DMS 273 (cell line): ENCODE measurements at regions not wholly inside any gene's neighbourhood (a gene's known extent, or its start where the extent isn't known, plus 50 kb on each side); places are given as distances from the start of the nearest gene placed in this dataset.

Experiments
- DNase-seq: peaks from one replicate; lab custom pipeline; 2025; ENCODE audit not compliant: unreplicated experiment; lab: John Stamatoyannopoulos, UW

GRCh38 chr9:80437825-80438224, 866.1 kb downstream of the TLE4 start:
- DNase-seq: peak; percentile 79

- peak; percentile 75 for DNase-seq
Measured at GRCh38 chr9:80437091-80437640, 865.4 kb downstream of the TLE4 start.

GRCh38 chr9:80435591-80435990, 863.8 kb downstream of the TLE4 start:
- DNase-seq: peak; percentile 27

- DNase-seq: no peak
Measured at GRCh38 chr9:80426992-80427391, 855.2 kb downstream of the TLE4 start.

GRCh38 chr9:80417211-80417773, 845.5 kb downstream of the TLE4 start:
- DNase-seq: no peak

GRCh38 chr9:80410106-80410505, 838.3 kb downstream of the TLE4 start:
- no peak for DNase-seq

GRCh38 chr9:80407220-80407619, 835.5 kb downstream of the TLE4 start:
- DNase-seq: no peak

- DNase-seq: no peak
Measured at GRCh38 chr9:80401243-80401642, 829.5 kb downstream of the TLE4 start.

GRCh38 chr9:80400624-80401230, 829.0 kb downstream of the TLE4 start:
- no peak for DNase-seq

GRCh38 chr9:80399606-80400005, 827.8 kb downstream of the TLE4 start:
- no peak for DNase-seq

GRCh38 chr9:80387828-80388227, 816.1 kb downstream of the TLE4 start:
- DNase-seq: no peak

GRCh38 chr9:80385246-80385645, 813.5 kb downstream of the TLE4 start:
- no peak for DNase-seq

- DNase-seq: no peak
Measured at GRCh38 chr9:80383331-80383730, 811.6 kb downstream of the TLE4 start.

- no peak for DNase-seq
Measured at GRCh38 chr9:80382211-80382891, 810.6 kb downstream of the TLE4 start.

GRCh38 chr9:80380301-80380700, 808.5 kb downstream of the TLE4 start:
- DNase-seq: no peak

- DNase-seq: no peak
Measured at GRCh38 chr9:80378669-80379293, 807.0 kb downstream of the TLE4 start.

GRCh38 chr9:80376180-80376579, 804.4 kb downstream of the TLE4 start:
- no peak for DNase-seq

GRCh38 chr9:80375477-80375876, 803.7 kb downstream of the TLE4 start:
- DNase-seq: peak; percentile 14

- no peak for DNase-seq
Measured at GRCh38 chr9:80369641-80370040, 797.9 kb downstream of the TLE4 start.

GRCh38 chr9:80366626-80367025, 794.9 kb downstream of the TLE4 start:
- DNase-seq: no peak

- no peak for DNase-seq
Measured at GRCh38 chr9:80359941-80360881, 788.4 kb downstream of the TLE4 start.
